ENCODE measurements at regions not wholly inside any gene's neighbourhood (a gene's known extent, or its start where the extent isn't known, plus 50 kb on each side); places are given as distances from the start of the nearest gene placed in this dataset.
A peak's percentile ranks its signal among the peaks of the same experiment; 100 is the strongest.

DNA sequence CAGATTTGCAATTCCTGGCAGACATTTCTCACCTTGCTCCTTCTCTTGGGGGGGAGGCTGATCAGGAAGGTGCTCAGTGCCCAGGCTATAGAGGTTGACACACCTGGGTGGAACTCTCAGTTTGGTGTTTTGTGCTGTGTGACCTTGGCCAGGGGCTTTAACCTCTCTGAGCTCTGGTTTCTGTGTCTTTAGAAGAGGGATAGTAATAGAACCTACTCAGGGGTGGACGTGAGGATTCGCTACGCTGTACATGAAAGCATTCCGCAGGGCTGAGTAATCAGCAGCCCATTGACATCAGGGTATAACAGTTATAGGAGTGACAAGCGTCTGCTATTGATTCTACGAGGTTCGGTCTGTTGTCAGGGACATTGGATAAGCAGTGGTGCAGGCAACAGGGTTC, 98.1 kb downstream of the PHETA1 start:
- POLR2A ChIA-PET, result no interaction called here
- H3K9me3 ChIP-seq (ENCODE audit: control insufficient read depth, insufficient read depth, low read depth, low read length), result no peaks in the 10 kb centered on the region
- H3K4me3 ChIP-seq (ENCODE audit: low read depth, low read length), result no peak overlapping the region
- TF ChIP-seq ZBTB21 (tag by site-specific recombination; IDR thresholded peaks at IDR 0.05) (no peak), MYNN (tag by site-specific recombination; IDR thresholded peaks at IDR 0.05; ENCODE audit: borderline replicate concordance) (no peak), ZNF768 (tag by site-specific recombination; IDR thresholded peaks at IDR 0.05) (peak; percentile 84; the same call in 1 of the 2 replicates), TCF7L2 (IDR thresholded peaks at IDR 0.05; ENCODE audit: borderline replicate concordance, low read depth, low read length) (peak; percentile 46; the same call in 1 of the 2 replicates), ZNF670 (tag by site-specific recombination; IDR thresholded peaks at IDR 0.05; ENCODE audit: low read depth) (no peak)
- peaks cover 7% of the 10 kb centered on the region for H3K4me1 ChIP-seq (ENCODE audit: control insufficient read depth, insufficient read depth, low read length)
- CTCF ChIA-PET, result interaction anchor here (0.5 to 2.6 kb wide), 7 partner anchors 27 to 318 kb away, joined by 3 to 12 read pairs (median 4); no protein-coding TSS in a partner anchor
- no peaks in the 10 kb centered on the region for H3K36me3 ChIP-seq (ENCODE audit: control insufficient read depth in 2 of 2, insufficient read depth in 1 of 2, low read length in 2 of 2)
- H3K27ac ChIP-seq (ENCODE audit: extremely low read depth, low read depth, low read length), result no peak overlapping the region

- ChIA-PET CTCF (interaction anchor here (2.6 kb wide), 1 partner anchor 29 kb away, joined by 12 read pairs; no protein-coding TSS in a partner anchor), POLR2A (no interaction called here)
- Histone ChIP-seq H3K4me3 (ENCODE audit: low read depth, low read length) (no peak overlapping the region), H3K4me1 (ENCODE audit: control insufficient read depth, insufficient read depth, low read length) (peaks cover 7% of the 10 kb centered on the region), H3K36me3 (ENCODE audit: control insufficient read depth in 2 of 2, insufficient read depth in 1 of 2, low read length in 2 of 2) (no peaks in the 10 kb centered on the region), H3K9me3 (ENCODE audit: control insufficient read depth, insufficient read depth, low read depth, low read length) (no peaks in the 10 kb centered on the region), H3K27ac (ENCODE audit: extremely low read depth, low read depth, low read length) (no peak overlapping the region)
- TF ChIP-seq FEZF1 (tag by site-specific recombination; IDR thresholded peaks at IDR 0.05) (peak; percentile 27; the same call in 1 of the 2 replicates), ZNF132 (tag by site-specific recombination; IDR thresholded peaks at IDR 0.05; ENCODE audit: borderline replicate concordance) (no peak), ZNF423 (tag by site-specific recombination; IDR thresholded peaks at IDR 0.05) (no peak), ZNF610 (tag by site-specific recombination; IDR thresholded peaks at IDR 0.05; ENCODE audit: borderline replicate concordance) (no peak), ZNF585B (tag by site-specific recombination; IDR thresholded peaks at IDR 0.05) (no peak), ZNF768 (tag by site-specific recombination; IDR thresholded peaks at IDR 0.05) (no peak), ZNF24 (tag by site-specific recombination; IDR thresholded peaks at IDR 0.05) (no peak), ZNF366 (tag by site-specific recombination; conservative IDR thresholded peaks at IDR 0.05) (no peak), REST (tag by site-specific recombination; IDR thresholded peaks at IDR 0.05) (no peak), ZNF600 (tag by site-specific recombination; IDR thresholded peaks at IDR 0.05) (no peak), OSR2 (tag by site-specific recombination; IDR thresholded peaks at IDR 0.05) (peak; percentile 34; the same call in 1 of the 2 replicates), HOXC10 (CRISPR knock-in tag; IDR thresholded peaks at IDR 0.05) (no peak), PRDM6 (tag by site-specific recombination; IDR thresholded peaks at IDR 0.05) (peak; percentile 86), RBAK (tag by site-specific recombination; IDR thresholded peaks at IDR 0.05) (no peak), ZBTB1 (tag by site-specific recombination; IDR thresholded peaks at IDR 0.05) (no peak), TRIM28 (IDR thresholded peaks at IDR 0.05; ENCODE audit: borderline replicate concordance, low read length) (no peak), ZNF837 (tag by site-specific recombination; IDR thresholded peaks at IDR 0.05) (no peak), ZNF664 (tag by site-specific recombination; IDR thresholded peaks at IDR 0.05) (no peak), MEIS1 (CRISPR knock-in tag; IDR thresholded peaks at IDR 0.05; ENCODE audit: borderline replicate concordance) (no peak), ZNF324 (tag by site-specific recombination; IDR thresholded peaks at IDR 0.05) (no peak), ZNF426 (tag by site-specific recombination; IDR thresholded peaks at IDR 0.05) (no peak), ZNF114 (tag by site-specific recombination; IDR thresholded peaks at IDR 0.05) (no peak), ZNF174 (tag by site-specific recombination; IDR thresholded peaks at IDR 0.05) (no peak), SP7 (tag by site-specific recombination; IDR thresholded peaks at IDR 0.05) (peak; percentile 85), ZNF184 (tag by site-specific recombination; IDR thresholded peaks at IDR 0.05) (no peak)
- TF ChIP-seq, protein P1, sequence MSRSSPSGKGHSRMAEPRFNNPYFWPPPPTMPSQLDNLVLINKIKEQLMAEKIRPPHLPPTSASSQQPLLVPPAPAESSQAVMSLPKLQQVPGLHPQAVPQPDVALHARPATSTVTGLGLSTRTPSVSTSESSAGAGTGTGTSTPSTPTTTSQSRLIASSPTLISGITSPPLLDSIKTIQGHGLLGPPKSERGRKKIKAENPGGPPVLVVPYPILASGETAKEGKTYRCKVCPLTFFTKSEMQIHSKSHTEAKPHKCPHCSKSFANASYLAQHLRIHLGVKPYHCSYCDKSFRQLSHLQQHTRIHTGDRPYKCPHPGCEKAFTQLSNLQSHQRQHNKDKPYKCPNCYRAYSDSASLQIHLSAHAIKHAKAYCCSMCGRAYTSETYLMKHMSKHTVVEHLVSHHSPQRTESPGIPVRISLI (tag by site-specific recombination; IDR thresholded peaks at IDR 0.05), result no peak
Observed at GRCh38 chr12:111270239-111270638, 98.7 kb downstream of the PHETA1 start.

Data from HEK293 (cell line).